OCI-LY3 (cell line): ENCODE measurements at regions not wholly inside any gene's neighbourhood (a gene's known extent, or its start where the extent isn't known, plus 50 kb on each side); places are given as distances from the start of the nearest gene placed in this dataset.

Source experiments
- H2AFZ ChIP-seq: fragments of 200-600, 300-600 bp; shearing (Covaris generic); 2 replicates; pipeline ENCODE4 v1.6.0; 2014; ENCODE audit warnings: antibody characterized with exemption, low read depth, low read length
- H3K27ac ChIP-seq: fragments of 200-600, 300-600 bp; sonication (generic); 2 replicates; pipeline ENCODE4 v1.5.1; 2014; ENCODE audit warnings: mild to moderate bottlenecking, low read length, moderate library complexity, mixed read lengths
- H3K27me3 ChIP-seq: fragments of 200-600, 300-600 bp; sonication (generic); 2 replicates; pipeline ENCODE4 v1.6.1; 2014; ENCODE audit warnings: low read depth, low read length, mixed read lengths
- H3K36me3 ChIP-seq: fragments of 200-600, 300-600 bp; sonication (generic); replicated peaks from 2 replicates; pipeline ENCODE3; 2014; ENCODE audit warnings: low read depth, low read length, mixed read lengths
- H3K4me1 ChIP-seq: fragments of 300-600, 200-600 bp; sonication (generic); 2 replicates; pipeline ENCODE4 v1.6.1; 2014; ENCODE audit warnings: low read length, mixed read lengths
- H3K4me2 ChIP-seq: fragments of 200-600, 300-600 bp; sonication (generic); 2 replicates; pipeline ENCODE4 v1.6.1; 2014; ENCODE audit warnings: low read length, mixed read lengths
- H3K4me3 ChIP-seq: fragments of 300-600, 200-600 bp; sonication (generic); 2 replicates; pipeline ENCODE4 v1.5.1; 2014; ENCODE audit warnings: antibody characterized with exemption, mild to moderate bottlenecking, low read length, moderate library complexity
- H3K79me2 ChIP-seq: fragments of 300-600, 200-600 bp; shearing (Covaris generic); 2 replicates; pipeline ENCODE4 v1.6.1; 2014; ENCODE audit warnings: mild to moderate bottlenecking, low read length, mixed read lengths
- H3K9ac ChIP-seq: fragments of 300-600, 200-600 bp; shearing (Covaris generic); 2 replicates; pipeline ENCODE4 v1.6.0; 2014; ENCODE audit warnings: mild to moderate bottlenecking, low read length, moderate library complexity
- H3K9me3 ChIP-seq: fragments of 200-600, 300-600 bp; shearing (Covaris generic); 2 replicates; pipeline ENCODE4 v1.6.1; 2014; ENCODE audit warnings: low read length, mixed read lengths; ENCODE audit not compliant: insufficient read depth
- H4K20me1 ChIP-seq: fragments of 200-600, 300-600 bp; sonication (generic); 2 replicates; pipeline ENCODE4 v1.6.1; 2016; ENCODE audit warnings: low read length, mixed read lengths; ENCODE audit not compliant: insufficient read depth
- CTCF ChIP-seq: fragments of 200-600, 300-600 bp; sonication (generic); IDR thresholded peaks from 2 replicates; pipeline ENCODE4 v1.5.1; 2014; ENCODE audit warnings: antibody characterized with exemption, low read length, low read depth
- EZH2phosphoT487 ChIP-seq: fragments of 200-600 bp; shearing (Covaris generic); IDR thresholded peaks from 2 replicates; pipeline ENCODE4 v1.6.1; 2018; ENCODE audit warnings: antibody characterized with exemption, mixed run types, low read depth

DNA sequence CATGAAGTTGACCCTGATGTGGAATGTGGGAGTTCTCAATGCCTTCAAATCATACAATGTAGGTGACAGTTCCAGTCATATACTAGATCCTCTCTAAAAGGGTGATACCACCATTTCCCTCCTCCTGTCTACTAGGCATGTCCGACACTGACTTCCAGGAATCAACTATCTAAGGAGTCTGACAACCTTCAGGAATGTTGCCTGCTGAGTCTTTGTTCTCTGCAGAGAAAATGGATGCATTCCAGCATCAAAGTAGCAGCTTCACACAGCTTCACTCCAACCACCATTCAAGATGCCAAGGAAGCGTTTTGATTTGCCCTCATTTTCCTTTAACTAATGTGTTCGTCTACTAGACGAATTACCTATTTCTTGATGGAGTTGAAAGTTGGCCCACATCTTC lies 530.2 kb downstream of the EBF1 start:
- no peaks in the 10 kb centered on the region for H3K9me3 ChIP-seq
- H3K79me2 ChIP-seq: no peaks in the 10 kb centered on the region
- H3K4me2 ChIP-seq: no peak overlapping the region
- H4K20me1 ChIP-seq: no peaks in the 10 kb centered on the region
- H3K27ac ChIP-seq: no peak overlapping the region
- no peak for TF ChIP-seq EZH2phosphoT487
- no peak for TF ChIP-seq CTCF
- H2AFZ ChIP-seq: no peak overlapping the region
- no peak overlapping the region for H3K4me3 ChIP-seq
- H3K36me3 ChIP-seq: no peaks in the 10 kb centered on the region
- H3K9ac ChIP-seq: no peak overlapping the region
- peaks cover 27% of the 10 kb centered on the region for H3K4me1 ChIP-seq
- H3K27me3 ChIP-seq: no peaks in the 10 kb centered on the region

GRCh38 chr5:158565017-158565789 lies 534.5 kb downstream of the EBF1 start:
- H3K4me1 ChIP-seq: peaks cover 31% of the 10 kb centered on the region
- no peaks in the 10 kb centered on the region for H4K20me1 ChIP-seq
- H3K9me3 ChIP-seq: no peaks in the 10 kb centered on the region
- H3K9ac ChIP-seq: no peak overlapping the region
- no peak overlapping the region; the same call in 1 of the 2 replicates for H3K27ac ChIP-seq
- no peaks in the 10 kb centered on the region for H3K79me2 ChIP-seq
- peaks cover 7% of the 10 kb centered on the region for H3K27me3 ChIP-seq
- no peaks in the 10 kb centered on the region for H3K36me3 ChIP-seq
- H2AFZ ChIP-seq: no peak overlapping the region
- H3K4me2 ChIP-seq: peak overlapping the region; percentile 55
- 0 out of 2 replicates have a peak overlapping the region, but pooled peaks have one; percentile 22 for H3K4me3 ChIP-seq
- TF ChIP-seq EZH2phosphoT487 (no peak), CTCF (no peak)

DNA sequence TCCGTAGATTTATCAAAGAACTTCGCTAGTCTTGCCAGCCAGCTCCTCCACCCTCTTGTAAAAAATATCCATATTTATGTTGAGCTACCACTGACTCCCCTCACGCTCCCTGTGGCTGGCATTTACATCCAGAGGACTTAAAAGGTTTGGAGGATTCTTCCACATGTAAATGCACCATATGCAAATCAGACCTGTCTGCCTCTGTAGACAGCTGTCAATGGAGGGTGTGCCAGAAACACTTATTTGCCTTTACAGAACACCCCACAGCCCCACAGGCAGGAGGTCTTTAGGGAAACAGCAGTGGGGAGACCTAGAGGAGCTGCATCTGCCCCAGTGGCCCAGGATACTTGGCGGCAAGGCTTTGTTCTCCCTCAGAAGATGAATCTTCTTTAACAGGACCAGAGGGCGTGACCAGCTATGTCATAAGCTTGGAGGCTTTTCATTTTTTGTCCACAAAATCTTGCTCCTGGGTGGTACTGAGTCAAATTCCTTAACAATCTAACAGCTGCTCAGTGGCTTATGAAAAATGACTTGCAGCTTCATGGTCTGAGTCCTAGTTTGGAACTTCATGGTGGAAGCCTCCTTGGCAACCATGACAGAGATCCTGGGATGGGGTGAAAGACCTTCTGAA lies 535.8 kb downstream of the EBF1 start:
- TF ChIP-seq EZH2phosphoT487: no peak
- TF ChIP-seq CTCF: no peak
- H3K79me2 ChIP-seq: no peaks in the 10 kb centered on the region

GRCh38 chr5:158561562-158562190 lies 538.0 kb downstream of the EBF1 start:
- no peak overlapping the region for H3K27ac ChIP-seq

More for the DNA sequence above, 535.8 kb downstream of the EBF1 start:
- no peak overlapping the region for H3K27ac ChIP-seq
- H3K9ac ChIP-seq: no peak overlapping the region
- no peaks in the 10 kb centered on the region for H4K20me1 ChIP-seq
- no peaks in the 10 kb centered on the region for H3K9me3 ChIP-seq
- no peak overlapping the region for H3K4me3 ChIP-seq
- H2AFZ ChIP-seq: no peak overlapping the region
- no peaks in the 10 kb centered on the region for H3K36me3 ChIP-seq
- peaks cover 45% of the 10 kb centered on the region for H3K4me1 ChIP-seq
- H3K4me2 ChIP-seq: no peak overlapping the region; the same call in 1 of the 2 replicates
- peaks cover 9% of the 10 kb centered on the region for H3K27me3 ChIP-seq

More at GRCh38 chr5:158561562-158562190, 538.0 kb downstream of the EBF1 start:
- Histone ChIP-seq H3K4me1 (peaks cover 47% of the 10 kb centered on the region), H3K27me3 (peaks cover 14% of the 10 kb centered on the region), H4K20me1 (no peaks in the 10 kb centered on the region), H3K36me3 (no peaks in the 10 kb centered on the region), H3K4me2 (no peak overlapping the region), H3K9me3 (no peaks in the 10 kb centered on the region), H3K79me2 (no peaks in the 10 kb centered on the region), H3K4me3 (no peak overlapping the region), H3K9ac (no peak overlapping the region), H2AFZ (no peak overlapping the region)
- no peak for TF ChIP-seq EZH2phosphoT487
- no peak for TF ChIP-seq CTCF
